ENCODE measurements at regions not wholly inside any gene's neighbourhood (a gene's known extent, or its start where the extent isn't known, plus 50 kb on each side); places are given as distances from the start of the nearest gene placed in this dataset.

DNA sequence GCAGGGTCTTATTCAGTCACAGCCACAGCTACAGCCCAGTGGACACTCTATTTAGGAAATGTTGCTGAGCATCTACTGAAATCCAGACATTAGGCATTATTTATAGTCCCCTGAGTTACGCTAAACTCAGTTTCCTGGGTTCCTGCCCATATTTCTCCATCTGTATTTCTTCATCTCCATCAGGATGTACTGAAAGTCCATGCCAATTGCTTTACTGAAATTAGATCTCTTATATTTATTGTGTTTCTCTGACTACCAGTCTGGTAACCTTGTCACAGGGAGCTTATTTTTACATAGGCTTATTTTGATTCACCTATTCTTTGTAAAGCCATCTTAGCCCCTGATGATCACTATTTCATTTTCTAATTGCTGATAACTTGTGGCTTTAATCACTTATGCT lies 223.9 kb downstream of the TLE3 start:
- in situ Hi-C loops (cut with MboI; ENCODE audit: low sequenced_read_pairs), result no loop called here
- Histone ChIP-seq H3K14ac (replicated peaks; ENCODE audit: low read depth, low read length) (no peak overlapping the region), H4K5ac (ENCODE audit: low read depth, low read length) (no peak overlapping the region), H2BK5ac (ENCODE audit: low read depth, low read length, poor library complexity, severe bottlenecking) (no peak overlapping the region), H3K4ac (ENCODE audit: low read depth, low read length) (no peak overlapping the region), H4K8ac (ENCODE audit: low read depth in 2 of 2, low read length in 2 of 2) (no peak overlapping the region), H3K9me3 (ENCODE audit: control insufficient read depth, insufficient read depth, low read length) (peaks cover 24% of the 10 kb centered on the region), H3K23ac (ENCODE audit: low read depth, low read length) (no peak overlapping the region), H3K4me1 (ENCODE audit: control insufficient read depth, insufficient read depth, low read length) (no peaks in the 10 kb centered on the region), H2BK15ac (ENCODE audit: low read depth, low read length) (no peak overlapping the region), H3K27me3 (ENCODE audit: control insufficient read depth, insufficient read depth, low read length) (peaks cover 42% of the 10 kb centered on the region), H2AK9ac (replicated peaks; ENCODE audit: low read depth, low read length, poor library complexity) (no peak overlapping the region), H3K18ac (ENCODE audit: low read depth, low read length) (no peak overlapping the region), H4K20me1 (ENCODE audit: insufficient read depth, low read length) (no peaks in the 10 kb centered on the region), H3K56ac (ENCODE audit: extremely low read depth, insufficient read depth, low read length) (no peak overlapping the region), H3K9me1 (ENCODE audit: insufficient read depth, low read length) (no peaks in the 10 kb centered on the region), H4K91ac (ENCODE audit: insufficient read depth, low read depth, low read length) (no peak overlapping the region), H3K27ac (ENCODE audit: insufficient read depth, low read length) (no peak overlapping the region), H3K4me3 (ENCODE audit: insufficient read depth, low read depth, low read length) (no peak overlapping the region), H2BK20ac (ENCODE audit: low read depth, low read length) (no peak overlapping the region), H2AK5ac (ENCODE audit: low read depth, low read length) (no peak overlapping the region), H3K36me3 (ENCODE audit: control insufficient read depth, insufficient read depth, low read length) (no peaks in the 10 kb centered on the region), H3K79me1 (ENCODE audit: low read depth in 1 of 2, low read length in 2 of 2) (no peaks in the 10 kb centered on the region), H2AFZ (replicated peaks; ENCODE audit: low read length, poor library complexity) (no peak overlapping the region), H3K9ac (ENCODE audit: low read depth, low read length) (no peak overlapping the region), H2BK120ac (ENCODE audit: low read depth, low read length) (no peak overlapping the region), H3K4me2 (ENCODE audit: low read depth, low read length) (no peak overlapping the region)
- intact Hi-C loops (cut with micrococcal nuclease), result no loop called here
- BruUV-seq (replicated peaks), result no TSS peak
- ATAC-seq (ENCODE audit: low read depth) (no peak), DNase-seq (no peak)
- WGBS, 2 experiments (ENCODE audit: extremely low coverage in 2 of 2, insufficient read length in 1 of 2), result no CpG with 5 or more reads among the region's 1 CpG
- CTCF ChIA-PET, result no interaction called here
- TF ChIP-seq BHLHE40 (IDR thresholded peaks at IDR 0.05; ENCODE audit: low read depth, low read length) (no peak), SMC3 (IDR thresholded peaks at IDR 0.05; ENCODE audit: low read depth, low read length) (no peak), FOS (IDR thresholded peaks at IDR 0.05; ENCODE audit: low read depth, low read length) (no peak), NFE2L2 (IDR thresholded peaks at IDR 0.05; ENCODE audit: low read depth, low read length) (no peak), MAZ (IDR thresholded peaks at IDR 0.05; ENCODE audit: borderline replicate concordance, low read depth, low read length) (no peak), RAD21 (IDR thresholded peaks at IDR 0.05; ENCODE audit: low read length) (no peak), MAFK (IDR thresholded peaks at IDR 0.05; ENCODE audit: low read depth, low read length) (no peak), MXI1 (IDR thresholded peaks at IDR 0.05; ENCODE audit: borderline replicate concordance, low read depth, low read length) (no peak), RFX5 (IDR thresholded peaks at IDR 0.05; ENCODE audit: low read depth, low read length) (no peak), POLR2A (IDR thresholded peaks at IDR 0.05; ENCODE audit: low read depth, low read length) (no peak), CHD1 (IDR thresholded peaks at IDR 0.05; ENCODE audit: low read depth, low read length) (no peak), RCOR1 (IDR thresholded peaks at IDR 0.05; ENCODE audit: insufficient replicate concordance, low read length) (no peak), CEBPB (IDR thresholded peaks at IDR 0.05; ENCODE audit: low read depth, low read length) (no peak), USF2 (IDR thresholded peaks at IDR 0.05; ENCODE audit: low read depth, low read length) (no peak)
- TF ChIP-seq, protein P1, sequence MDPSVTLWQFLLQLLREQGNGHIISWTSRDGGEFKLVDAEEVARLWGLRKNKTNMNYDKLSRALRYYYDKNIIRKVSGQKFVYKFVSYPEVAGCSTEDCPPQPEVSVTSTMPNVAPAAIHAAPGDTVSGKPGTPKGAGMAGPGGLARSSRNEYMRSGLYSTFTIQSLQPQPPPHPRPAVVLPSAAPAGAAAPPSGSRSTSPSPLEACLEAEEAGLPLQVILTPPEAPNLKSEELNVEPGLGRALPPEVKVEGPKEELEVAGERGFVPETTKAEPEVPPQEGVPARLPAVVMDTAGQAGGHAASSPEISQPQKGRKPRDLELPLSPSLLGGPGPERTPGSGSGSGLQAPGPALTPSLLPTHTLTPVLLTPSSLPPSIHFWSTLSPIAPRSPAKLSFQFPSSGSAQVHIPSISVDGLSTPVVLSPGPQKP (IDR thresholded peaks at IDR 0.05; ENCODE audit: borderline replicate concordance, low read depth, low read length), result no peak
- TF ChIP-seq, protein P2, sequence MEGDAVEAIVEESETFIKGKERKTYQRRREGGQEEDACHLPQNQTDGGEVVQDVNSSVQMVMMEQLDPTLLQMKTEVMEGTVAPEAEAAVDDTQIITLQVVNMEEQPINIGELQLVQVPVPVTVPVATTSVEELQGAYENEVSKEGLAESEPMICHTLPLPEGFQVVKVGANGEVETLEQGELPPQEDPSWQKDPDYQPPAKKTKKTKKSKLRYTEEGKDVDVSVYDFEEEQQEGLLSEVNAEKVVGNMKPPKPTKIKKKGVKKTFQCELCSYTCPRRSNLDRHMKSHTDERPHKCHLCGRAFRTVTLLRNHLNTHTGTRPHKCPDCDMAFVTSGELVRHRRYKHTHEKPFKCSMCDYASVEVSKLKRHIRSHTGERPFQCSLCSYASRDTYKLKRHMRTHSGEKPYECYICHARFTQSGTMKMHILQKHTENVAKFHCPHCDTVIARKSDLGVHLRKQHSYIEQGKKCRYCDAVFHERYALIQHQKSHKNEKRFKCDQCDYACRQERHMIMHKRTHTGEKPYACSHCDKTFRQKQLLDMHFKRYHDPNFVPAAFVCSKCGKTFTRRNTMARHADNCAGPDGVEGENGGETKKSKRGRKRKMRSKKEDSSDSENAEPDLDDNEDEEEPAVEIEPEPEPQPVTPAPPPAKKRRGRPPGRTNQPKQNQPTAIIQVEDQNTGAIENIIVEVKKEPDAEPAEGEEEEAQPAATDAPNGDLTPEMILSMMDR (conservative IDR thresholded peaks at IDR 0.05; ENCODE audit: low read depth, low read length), result no peak
- POLR2A ChIA-PET (ENCODE audit: unreplicated experiment), result no interaction called here
- dilution Hi-C loops (cut with HindIII; ENCODE audit: low sequenced_read_pairs, unreplicated experiment), result no loop called here
